ENCODE measurements at regions not wholly inside any gene's neighbourhood (a gene's known extent, or its start where the extent isn't known, plus 50 kb on each side); places are given as distances from the start of the nearest gene placed in this dataset.

GRCh38 chr6:8207869-8208191 lies 105.5 kb upstream of the EEF1E1 start:
- H3K27me3 ChIP-seq = no peaks in the 10 kb centered on the region
- H3K27ac ChIP-seq = no peak overlapping the region
- H3K4me2 ChIP-seq = no peak overlapping the region
- no peak overlapping the region for H3K4me3 ChIP-seq
- H3K36me3 ChIP-seq = no peaks in the 10 kb centered on the region
- no peaks in the 10 kb centered on the region for H3K9me3 ChIP-seq (replicated peaks in 1 of 11)
- no peaks in the 10 kb centered on the region for H4K20me1 ChIP-seq
- TF ChIP-seq Cebpa-rat (IDR thresholded peaks at IDR 0.05) = no peak
- H3K9ac ChIP-seq = no peak overlapping the region
- no peaks in the 10 kb centered on the region for H3K4me1 ChIP-seq

GRCh38 chr6:8207191-8207868 lies 105.0 kb upstream of the EEF1E1 start:
- H3K4me1 ChIP-seq = no peaks in the 10 kb centered on the region
- no peak overlapping the region for H3K4me2 ChIP-seq
- no peaks in the 10 kb centered on the region for H3K27me3 ChIP-seq
- H3K27ac ChIP-seq = no peak overlapping the region
- H3K4me3 ChIP-seq = no peak overlapping the region
- no peak overlapping the region for H3K9ac ChIP-seq
- H3K36me3 ChIP-seq = no peaks in the 10 kb centered on the region
- TF ChIP-seq Cebpa-rat (IDR thresholded peaks at IDR 0.05) = no peak
- no peaks in the 10 kb centered on the region for H4K20me1 ChIP-seq
- no peaks in the 10 kb centered on the region for H3K9me3 ChIP-seq (replicated peaks in 1 of 11)

- TF ChIP-seq Cebpa-rat (IDR thresholded peaks at IDR 0.05) = no peak
- Histone ChIP-seq H3K36me3 (no peaks in the 10 kb centered on the region), H3K4me3 (no peak overlapping the region), H4K20me1 (no peaks in the 10 kb centered on the region), H3K27me3 (no peaks in the 10 kb centered on the region), H3K27ac (no peak overlapping the region), H3K9ac (no peak overlapping the region), H3K4me2 (no peak overlapping the region), H3K9me3 (replicated peaks in 1 of 11) (no peaks in the 10 kb centered on the region), H3K4me1 (no peaks in the 10 kb centered on the region)
These were observed 101.0 kb upstream of the EEF1E1 start for GRCh38 chr6:8203337-8203736.

- no peak overlapping the region for H3K27ac ChIP-seq
- H3K4me2 ChIP-seq = no peak overlapping the region
- H3K9ac ChIP-seq = no peak overlapping the region
- H3K4me1 ChIP-seq = no peaks in the 10 kb centered on the region
- H3K27me3 ChIP-seq = no peaks in the 10 kb centered on the region
- no peak overlapping the region for H3K4me3 ChIP-seq
- H4K20me1 ChIP-seq = no peaks in the 10 kb centered on the region
- H3K36me3 ChIP-seq = no peaks in the 10 kb centered on the region
- TF ChIP-seq Cebpa-rat (IDR thresholded peaks at IDR 0.05) = no peak
- no peaks in the 10 kb centered on the region for H3K9me3 ChIP-seq (replicated peaks in 1 of 11)
These were observed 99.3 kb upstream of the EEF1E1 start for GRCh38 chr6:8201679-8202078.

GRCh38 chr6:8200255-8200654 lies 97.9 kb upstream of the EEF1E1 start:
- H3K9ac ChIP-seq = no peak overlapping the region
- H3K4me1 ChIP-seq = no peaks in the 10 kb centered on the region
- no peaks in the 10 kb centered on the region for H3K27me3 ChIP-seq
- H4K20me1 ChIP-seq = no peaks in the 10 kb centered on the region
- no peak overlapping the region for H3K4me2 ChIP-seq
- H3K9me3 ChIP-seq (replicated peaks in 1 of 11) = no peaks in the 10 kb centered on the region
- H3K36me3 ChIP-seq = no peaks in the 10 kb centered on the region
- H3K4me3 ChIP-seq = no peak overlapping the region
- no peak for TF ChIP-seq Cebpa-rat (IDR thresholded peaks at IDR 0.05)
- no peak overlapping the region for H3K27ac ChIP-seq

GRCh38 chr6:8195714-8196102 lies 93.4 kb upstream of the EEF1E1 start:
- Histone ChIP-seq H3K4me2 (no peak overlapping the region), H3K4me3 (no peak overlapping the region), H4K20me1 (no peaks in the 10 kb centered on the region), H3K4me1 (no peaks in the 10 kb centered on the region), H3K9ac (no peak overlapping the region), H3K36me3 (no peaks in the 10 kb centered on the region), H3K9me3 (replicated peaks in 1 of 11) (no peaks in the 10 kb centered on the region), H3K27ac (no peak overlapping the region), H3K27me3 (no peaks in the 10 kb centered on the region)
- TF ChIP-seq Cebpa-rat (IDR thresholded peaks at IDR 0.05) = no peak

GRCh38 chr6:8195040-8195713 lies 92.8 kb upstream of the EEF1E1 start:
- Histone ChIP-seq H3K36me3 (no peaks in the 10 kb centered on the region), H3K27me3 (no peaks in the 10 kb centered on the region), H3K9ac (no peak overlapping the region), H3K9me3 (replicated peaks in 1 of 11) (no peaks in the 10 kb centered on the region), H3K27ac (no peak overlapping the region), H4K20me1 (no peaks in the 10 kb centered on the region), H3K4me2 (no peak overlapping the region), H3K4me3 (no peak overlapping the region), H3K4me1 (no peaks in the 10 kb centered on the region)
- no peak for TF ChIP-seq Cebpa-rat (IDR thresholded peaks at IDR 0.05)

GRCh38 chr6:8194490-8194889 lies 92.1 kb upstream of the EEF1E1 start:
- no peak overlapping the region for H3K4me3 ChIP-seq
- no peak overlapping the region for H3K27ac ChIP-seq
- no peaks in the 10 kb centered on the region for H3K36me3 ChIP-seq
- H3K9me3 ChIP-seq (replicated peaks in 1 of 11) = no peaks in the 10 kb centered on the region
- no peaks in the 10 kb centered on the region for H4K20me1 ChIP-seq
- no peaks in the 10 kb centered on the region for H3K4me1 ChIP-seq
- no peak overlapping the region for H3K4me2 ChIP-seq
- no peak overlapping the region for H3K9ac ChIP-seq
- H3K27me3 ChIP-seq = no peaks in the 10 kb centered on the region
- TF ChIP-seq Cebpa-rat (IDR thresholded peaks at IDR 0.05) = no peak

- H4K20me1 ChIP-seq = no peaks in the 10 kb centered on the region
- no peak overlapping the region for H3K4me2 ChIP-seq
- H3K36me3 ChIP-seq = no peaks in the 10 kb centered on the region
- no peaks in the 10 kb centered on the region for H3K27me3 ChIP-seq
- no peak overlapping the region for H3K9ac ChIP-seq
- no peak overlapping the region for H3K4me3 ChIP-seq
- H3K9me3 ChIP-seq (replicated peaks in 1 of 11) = no peaks in the 10 kb centered on the region
- no peaks in the 10 kb centered on the region for H3K4me1 ChIP-seq
- no peak for TF ChIP-seq Cebpa-rat (IDR thresholded peaks at IDR 0.05)
- H3K27ac ChIP-seq = no peak overlapping the region
These were observed 91.2 kb upstream of the EEF1E1 start for GRCh38 chr6:8193541-8193940.

- Histone ChIP-seq H3K36me3 (no peaks in the 10 kb centered on the region), H3K9me3 (replicated peaks in 1 of 11) (no peaks in the 10 kb centered on the region), H3K9ac (no peak overlapping the region), H3K4me2 (no peak overlapping the region), H3K4me3 (no peak overlapping the region), H3K27me3 (no peaks in the 10 kb centered on the region), H3K27ac (no peak overlapping the region), H3K4me1 (no peaks in the 10 kb centered on the region), H4K20me1 (no peaks in the 10 kb centered on the region)
- no peak for TF ChIP-seq Cebpa-rat (IDR thresholded peaks at IDR 0.05)
These were observed 90.2 kb upstream of the EEF1E1 start for GRCh38 chr6:8192597-8192996.
